KMS-11 (cell line): ENCODE measurements at regions not wholly inside any gene's neighbourhood (a gene's known extent, or its start where the extent isn't known, plus 50 kb on each side); places are given as distances from the start of the nearest gene placed in this dataset.

Experiments
- H2AFZ ChIP-seq: fragments of 200-600 bp; sonication (generic); 2 replicates; pipeline ENCODE4 v1.6.1; 2016; ENCODE audit warnings: antibody characterized with exemption, mixed run types, low read depth
- H3K27ac ChIP-seq: fragments of 200-600 bp; sonication (generic); 2 replicates; pipeline ENCODE4 v1.6.1; 2016; ENCODE audit warnings: mild to moderate bottlenecking, mixed run types
- H3K27me3 ChIP-seq: fragments of 200-600 bp; sonication (generic); 2 replicates; pipeline ENCODE4 v1.6.1; 2017; ENCODE audit warnings: mild to moderate bottlenecking, low read depth, mixed run types, moderate library complexity; ENCODE audit not compliant: insufficient read depth
- H3K36me3 ChIP-seq: fragments of 200-600 bp; sonication (generic); 2 replicates; pipeline ENCODE4 v1.6.1; 2017; ENCODE audit warnings: mild to moderate bottlenecking, mixed run types; ENCODE audit not compliant: insufficient read depth
- H3K4me1 ChIP-seq: fragments of 200-600 bp; sonication (generic); 2 replicates; pipeline ENCODE4 v1.6.1; 2016; ENCODE audit warnings: mild to moderate bottlenecking, low read depth, mixed run types; ENCODE audit not compliant: poor library complexity, severe bottlenecking
- H3K4me2 ChIP-seq: fragments of 200-600 bp; sonication (generic); 2 replicates; pipeline ENCODE4 v1.7.0; 2016; ENCODE audit warnings: mild to moderate bottlenecking, mixed run types
- H3K4me3 ChIP-seq: fragments of 200-600 bp; sonication (generic); IDR thresholded peaks from 2 replicates; pipeline ENCODE4 v1.6.1; 2017; ENCODE audit warnings: low read depth, low read length, mixed read lengths; ENCODE audit not compliant: insufficient read depth
- H3K79me2 ChIP-seq: fragments of 200-600 bp; sonication (generic); 2 replicates; pipeline ENCODE4 v1.6.1; 2016; ENCODE audit warnings: low read depth, mixed run types; ENCODE audit not compliant: insufficient read depth
- H3K9ac ChIP-seq: fragments of 200-600 bp; sonication (generic); 2 replicates; pipeline ENCODE4 v1.6.1; 2016; ENCODE audit warnings: mild to moderate bottlenecking, mixed run types
- H4K20me1 ChIP-seq: fragments of 200-600 bp; sonication (generic); 2 replicates; pipeline ENCODE4 v1.6.1; 2016; ENCODE audit warnings: mild to moderate bottlenecking, mixed run types; ENCODE audit not compliant: insufficient read depth
- CTCF ChIP-seq: fragments of 200-600 bp; sonication (generic); conservative IDR thresholded peaks from 2 replicates; pipeline ENCODE4 v1.6.1; 2017; ENCODE audit warnings: low read depth, mild to moderate bottlenecking, antibody characterized with exemption, low read length, moderate library complexity, mixed read lengths

- Histone ChIP-seq H2AFZ (no peak overlapping the region), H3K4me1 (no peaks in the 10 kb centered on the region), H3K36me3 (no peaks in the 10 kb centered on the region), H3K9ac (no peak overlapping the region), H3K79me2 (no peaks in the 10 kb centered on the region), H3K27me3 (no peaks in the 10 kb centered on the region), H3K27ac (no peak overlapping the region), H4K20me1 (no peaks in the 10 kb centered on the region), H3K4me2 (no peak overlapping the region), H3K4me3 (no peak overlapping the region)
- TF ChIP-seq CTCF: no peak
Measured at GRCh38 chr10:78455236-78455635, 421.6 kb downstream of the RPS24 start.

GRCh38 chr10:78455811-78456210 is 422.1 kb downstream of the RPS24 start:
- Histone ChIP-seq H3K27ac (no peak overlapping the region), H2AFZ (no peak overlapping the region), H3K36me3 (no peaks in the 10 kb centered on the region), H3K4me1 (no peaks in the 10 kb centered on the region), H3K9ac (no peak overlapping the region), H4K20me1 (no peaks in the 10 kb centered on the region), H3K27me3 (no peaks in the 10 kb centered on the region), H3K4me3 (no peak overlapping the region), H3K79me2 (no peaks in the 10 kb centered on the region), H3K4me2 (no peak overlapping the region)
- TF ChIP-seq CTCF: no peak

GRCh38 chr10:78456649-78457400 is 423.2 kb downstream of the RPS24 start:
- H4K20me1 ChIP-seq: no peaks in the 10 kb centered on the region
- no peak overlapping the region for H3K4me3 ChIP-seq
- no peaks in the 10 kb centered on the region for H3K36me3 ChIP-seq
- H3K79me2 ChIP-seq: no peaks in the 10 kb centered on the region
- H3K4me1 ChIP-seq: no peaks in the 10 kb centered on the region
- no peak overlapping the region for H2AFZ ChIP-seq
- no peak overlapping the region for H3K27ac ChIP-seq
- no peak for TF ChIP-seq CTCF
- no peak overlapping the region for H3K4me2 ChIP-seq
- no peaks in the 10 kb centered on the region for H3K27me3 ChIP-seq
- H3K9ac ChIP-seq: no peak overlapping the region

GRCh38 chr10:78457804-78458482 is 424.3 kb downstream of the RPS24 start:
- H3K36me3 ChIP-seq: no peaks in the 10 kb centered on the region
- H3K9ac ChIP-seq: no peak overlapping the region
- H3K79me2 ChIP-seq: no peaks in the 10 kb centered on the region
- no peaks in the 10 kb centered on the region for H3K27me3 ChIP-seq
- no peak overlapping the region for H3K4me2 ChIP-seq
- H3K4me3 ChIP-seq: no peak overlapping the region
- no peak for TF ChIP-seq CTCF
- no peaks in the 10 kb centered on the region for H4K20me1 ChIP-seq
- no peak overlapping the region for H2AFZ ChIP-seq
- H3K4me1 ChIP-seq: no peaks in the 10 kb centered on the region
- H3K27ac ChIP-seq: no peak overlapping the region
